A172 (cell line): ENCODE measurements at regions not wholly inside any gene's neighbourhood (a gene's known extent, or its start where the extent isn't known, plus 50 kb on each side); places are given as distances from the start of the nearest gene placed in this dataset.

ENCODE experiments used
- DNase-seq: peaks from one replicate; pipeline ENCODE4 v3.0.0-alpha.2; 2015; ENCODE audit warnings: low spot score

DNA sequence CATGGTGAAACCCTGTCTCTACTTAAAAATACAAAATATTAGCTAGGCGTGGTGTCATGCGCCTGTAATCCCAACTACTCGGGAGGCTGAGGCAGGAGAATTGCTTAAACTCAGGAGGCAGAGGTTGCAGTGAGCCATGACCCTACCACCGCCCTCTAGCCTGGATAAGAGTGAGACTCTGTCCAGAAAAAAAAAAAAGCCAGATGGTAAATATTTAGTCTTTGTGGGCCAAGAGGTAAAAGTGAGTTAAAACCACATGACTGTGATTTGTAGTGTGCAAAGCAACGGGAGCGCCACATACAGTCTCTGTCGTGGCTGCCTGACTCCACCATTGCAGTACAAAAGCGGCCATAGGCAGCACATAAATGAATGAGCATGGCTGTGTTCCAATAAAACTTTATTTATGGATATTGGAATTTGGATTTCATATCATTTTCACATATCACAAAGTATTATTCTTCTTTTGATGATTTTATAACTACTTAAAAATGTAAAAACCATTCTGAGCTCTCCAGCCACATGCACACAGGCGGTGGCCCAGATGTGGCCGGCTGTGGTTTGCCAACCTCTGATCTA lies 51.8 kb upstream of the CASZ1 start:
- no peak for DNase-seq

DNA sequence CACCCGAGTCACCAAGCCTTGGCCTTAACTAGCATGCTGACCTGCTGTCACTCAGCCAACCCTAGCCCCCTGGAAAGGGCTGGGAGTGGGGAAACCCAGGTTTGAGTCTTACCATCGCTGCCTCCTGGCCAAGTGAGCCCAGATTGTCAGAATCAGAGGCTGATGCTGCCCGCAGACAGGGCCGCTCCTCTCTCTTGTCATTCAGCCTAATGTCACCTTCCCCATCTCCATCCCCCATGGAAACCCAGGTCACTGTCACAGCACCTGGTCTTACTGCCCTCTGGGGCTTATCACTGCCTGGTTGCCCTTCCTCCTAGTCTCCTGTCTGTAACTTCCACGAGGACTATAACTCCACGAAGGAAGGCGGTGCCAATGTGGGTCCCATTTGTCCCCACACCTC lies 53.6 kb upstream of the CASZ1 start:
- no peak for DNase-seq

DNA sequence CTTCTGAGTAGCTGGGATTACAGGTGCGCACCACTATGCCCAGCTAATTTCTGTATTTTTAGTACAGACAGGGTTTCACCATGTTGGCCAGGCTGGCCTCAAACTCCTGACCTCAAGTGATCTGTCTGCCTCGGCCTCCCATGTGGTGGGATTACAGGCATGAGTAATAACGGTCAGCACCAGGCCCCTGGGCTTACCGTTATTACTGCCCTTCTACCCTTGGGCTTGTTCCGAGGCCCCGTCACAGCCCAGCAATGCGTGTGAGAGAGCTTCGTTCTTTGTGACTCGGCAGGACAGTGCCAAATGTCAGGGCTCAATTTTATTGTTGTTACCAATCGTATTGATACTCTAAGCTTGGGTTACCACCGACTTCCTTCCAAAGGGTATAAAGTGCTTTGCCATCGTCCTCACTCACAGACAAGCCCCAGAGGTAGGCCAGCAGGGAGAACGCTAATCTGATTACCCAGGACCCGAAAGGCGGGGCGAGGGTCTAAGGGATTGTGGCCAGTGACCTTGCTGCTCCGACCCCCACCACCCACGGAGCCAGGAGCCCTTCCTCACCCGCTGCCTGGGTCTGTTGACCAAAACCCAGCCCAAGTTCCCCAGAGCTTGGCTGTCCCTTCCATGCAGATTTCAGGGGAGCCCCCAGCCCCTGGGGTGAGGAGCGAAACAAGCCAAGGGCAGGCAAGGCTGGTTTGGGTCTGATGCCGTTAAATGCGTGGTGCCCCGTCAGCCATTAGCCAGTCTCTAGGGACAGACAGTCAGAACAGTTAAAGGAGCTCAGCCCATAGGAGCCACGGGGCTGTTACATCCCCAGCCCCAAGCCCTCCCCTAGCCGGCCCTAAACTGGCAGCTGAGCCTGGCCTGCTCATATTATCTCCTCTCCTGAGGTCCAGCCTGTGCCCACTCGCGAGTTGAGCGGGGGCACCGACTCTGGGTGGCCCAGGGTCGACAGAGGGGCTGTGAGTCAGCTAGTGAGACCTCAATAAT lies 54.9 kb upstream of the CASZ1 start:
- DNase-seq: no peak

DNA sequence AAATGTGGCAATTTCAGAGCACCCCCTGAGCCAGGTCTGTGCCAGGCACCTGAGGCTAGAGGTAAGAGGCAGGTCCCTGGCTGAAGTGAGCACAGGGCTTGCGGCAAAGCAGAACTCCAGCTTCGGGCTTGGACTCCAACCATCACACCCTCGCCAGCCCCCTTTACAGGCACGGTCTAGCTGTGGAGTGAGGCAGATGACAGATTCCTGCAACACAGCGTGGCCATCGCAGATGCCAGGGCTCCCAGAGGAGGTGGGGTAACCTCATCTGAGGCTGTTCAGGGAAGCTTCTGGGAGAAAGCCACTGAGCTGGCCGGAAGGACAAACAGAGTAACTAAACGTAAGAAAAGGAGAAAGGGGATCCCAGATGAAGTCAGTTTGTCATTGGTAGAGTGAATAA lies 55.6 kb upstream of the CASZ1 start:
- no peak for DNase-seq

DNA sequence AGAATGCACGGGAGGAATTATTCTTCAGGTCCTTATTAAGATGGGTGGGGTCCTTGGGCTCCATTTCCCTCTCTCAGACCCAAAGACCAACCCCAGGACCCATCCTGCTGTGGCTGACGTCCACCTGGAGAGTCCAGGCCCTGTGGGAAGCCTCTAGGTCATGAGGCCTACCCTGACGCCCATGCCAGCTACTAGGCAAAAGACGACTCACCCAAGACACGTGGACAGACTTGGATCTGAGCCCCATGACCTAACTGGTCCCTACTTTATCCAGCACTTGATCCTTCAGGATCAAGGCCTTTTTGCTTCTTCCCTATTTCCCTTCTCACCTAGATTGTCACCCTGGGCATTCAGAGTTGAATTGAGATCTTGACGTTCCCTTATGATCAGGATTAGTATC lies 56.0 kb upstream of the CASZ1 start:
- DNase-seq: peak; percentile 10

DNA sequence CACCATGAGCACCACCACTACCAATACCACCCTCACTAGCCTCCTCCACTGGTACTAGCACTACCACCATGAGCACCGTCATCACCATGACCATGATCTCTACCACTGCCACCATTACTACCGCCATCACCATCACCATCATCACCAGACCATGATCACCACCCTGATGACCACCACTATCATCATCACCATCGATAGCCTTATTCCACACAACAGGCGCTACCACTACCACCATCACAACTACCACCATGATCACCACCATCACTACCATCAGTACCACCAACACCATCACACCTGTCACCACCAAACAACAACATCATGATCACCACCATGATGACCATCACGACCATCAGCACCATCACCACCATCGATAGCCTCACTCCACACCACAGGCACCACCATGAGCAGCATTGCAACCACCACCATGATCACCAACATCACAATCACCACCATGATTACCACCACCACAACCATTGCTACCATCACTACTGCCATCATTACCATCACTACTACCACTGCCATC lies 56.6 kb upstream of the CASZ1 start:
- no peak for DNase-seq

DNA sequence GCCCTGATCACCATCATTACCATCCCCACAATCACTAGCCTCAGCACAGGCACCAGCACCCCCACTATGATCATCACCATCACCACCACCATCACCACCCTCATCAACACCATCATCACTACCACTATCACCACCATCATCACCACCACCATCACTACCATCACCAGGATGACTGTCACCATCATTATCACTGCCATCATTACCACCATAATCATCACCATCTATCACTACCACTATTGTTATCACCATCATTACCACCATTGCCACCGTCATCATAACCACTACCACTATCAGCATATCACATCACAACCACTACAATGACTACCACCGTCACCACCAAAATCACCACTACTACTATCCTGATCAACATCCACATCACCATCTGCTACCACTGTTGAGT lies 57.3 kb upstream of the CASZ1 start:
- DNase-seq: no peak

DNA sequence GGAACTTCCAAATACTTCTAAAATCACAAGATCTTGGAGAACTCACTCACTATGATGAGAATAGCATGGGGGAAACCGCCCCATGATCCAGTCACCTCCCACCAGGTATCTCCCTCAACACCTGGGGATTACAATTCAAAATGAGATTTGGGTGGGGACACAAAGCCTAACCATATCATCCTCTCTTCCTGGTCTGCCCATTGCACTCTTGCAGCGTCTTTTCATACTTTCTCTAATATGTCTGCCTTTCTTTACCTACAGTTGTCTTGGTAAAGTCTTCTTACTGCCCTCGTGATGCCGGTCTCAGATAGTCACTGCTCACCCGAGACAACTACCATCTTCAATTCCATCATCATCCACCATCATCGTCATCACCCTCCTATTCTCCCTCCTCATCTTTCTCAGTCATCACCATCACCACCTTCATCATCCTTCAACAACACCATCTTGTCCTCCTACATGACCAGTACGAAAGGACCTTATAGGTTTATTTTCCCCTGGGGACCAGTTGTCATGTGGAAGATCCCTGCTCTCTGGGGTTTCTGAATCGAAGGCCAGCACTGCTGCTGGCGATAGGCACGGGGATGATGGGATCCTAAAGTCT lies 58.5 kb upstream of the CASZ1 start:
- DNase-seq: no peak

DNA sequence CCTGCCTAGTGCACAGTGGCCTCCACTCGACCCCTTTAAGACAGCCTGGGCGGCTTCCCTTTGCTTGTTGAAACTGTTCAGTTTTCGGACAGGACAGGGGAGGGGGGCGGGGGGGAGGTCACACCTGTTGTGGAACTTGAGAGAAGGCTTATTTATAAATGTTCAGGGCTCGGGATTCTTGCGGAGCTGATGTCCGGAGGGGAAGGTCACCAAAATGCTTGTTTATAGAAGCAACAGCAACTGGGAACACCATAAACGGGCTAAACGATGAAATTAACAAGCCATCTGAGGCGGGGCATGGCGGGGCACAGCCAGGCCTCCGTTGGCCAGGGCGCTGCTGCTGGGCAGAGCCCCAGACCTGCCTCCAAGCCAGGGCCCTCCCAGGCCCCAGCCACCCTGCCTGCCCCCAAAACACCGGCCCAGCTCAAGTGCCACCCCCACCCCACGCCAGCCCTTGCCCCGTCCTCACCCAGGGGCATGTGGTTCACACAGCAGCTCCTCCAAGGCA lies 59.8 kb upstream of the CASZ1 start:
- no peak for DNase-seq

DNA sequence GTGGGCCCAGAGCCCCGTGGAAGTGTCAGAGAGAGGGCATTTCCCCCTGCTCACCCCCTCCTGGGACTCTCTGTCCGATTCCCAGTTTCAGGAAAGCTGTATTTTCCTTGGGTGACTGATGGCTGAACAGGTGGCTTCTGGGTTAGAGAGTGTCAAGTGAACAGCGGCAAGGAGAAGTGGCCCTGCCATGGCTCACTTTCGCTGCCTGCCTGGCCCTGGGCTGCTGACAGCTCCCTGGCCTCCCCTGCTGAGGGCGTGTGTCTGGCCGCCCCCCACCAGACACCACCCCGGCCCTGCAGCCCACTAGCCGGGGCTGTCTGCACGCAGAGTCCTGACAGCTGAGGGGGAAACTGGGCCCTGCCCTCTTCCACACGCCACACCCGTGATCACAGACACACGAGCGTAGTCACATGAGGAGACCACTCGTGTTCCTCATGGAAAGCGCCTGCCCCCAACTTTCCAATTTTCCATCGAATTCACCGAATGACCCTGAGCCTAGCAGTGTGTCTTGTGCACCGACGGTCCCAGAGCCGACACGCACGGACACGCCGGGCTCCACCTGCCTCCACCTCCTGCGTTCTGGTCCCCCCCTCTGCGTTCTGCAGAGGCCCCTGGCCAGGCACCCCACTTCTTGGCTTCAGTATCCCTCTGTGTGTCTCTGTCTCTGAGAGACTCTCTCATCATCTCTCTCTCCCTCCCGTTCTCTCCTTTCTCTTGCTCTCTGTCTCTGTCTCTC lies 60.6 kb upstream of the CASZ1 start:
- no peak for DNase-seq

DNA sequence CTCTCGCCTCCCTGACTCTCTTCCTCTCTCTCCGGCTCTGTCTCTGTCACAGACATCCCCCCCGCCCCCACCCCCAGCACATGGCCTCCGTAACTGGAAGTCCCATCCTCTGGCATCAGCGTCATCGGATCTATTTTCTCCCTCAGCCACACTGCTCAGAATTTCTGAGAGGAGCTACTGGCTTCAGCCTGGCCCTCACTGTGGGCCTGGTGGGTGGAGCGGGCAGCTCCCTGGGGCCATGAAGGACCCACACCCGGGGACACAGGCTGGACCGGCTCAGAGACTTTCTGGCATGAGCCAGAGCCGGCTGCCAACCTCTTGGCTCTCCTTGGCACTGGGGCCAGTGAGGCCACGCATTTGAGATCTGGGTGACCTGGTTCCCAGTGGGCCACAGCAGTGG lies 61.2 kb upstream of the CASZ1 start:
- DNase-seq: no peak

DNA sequence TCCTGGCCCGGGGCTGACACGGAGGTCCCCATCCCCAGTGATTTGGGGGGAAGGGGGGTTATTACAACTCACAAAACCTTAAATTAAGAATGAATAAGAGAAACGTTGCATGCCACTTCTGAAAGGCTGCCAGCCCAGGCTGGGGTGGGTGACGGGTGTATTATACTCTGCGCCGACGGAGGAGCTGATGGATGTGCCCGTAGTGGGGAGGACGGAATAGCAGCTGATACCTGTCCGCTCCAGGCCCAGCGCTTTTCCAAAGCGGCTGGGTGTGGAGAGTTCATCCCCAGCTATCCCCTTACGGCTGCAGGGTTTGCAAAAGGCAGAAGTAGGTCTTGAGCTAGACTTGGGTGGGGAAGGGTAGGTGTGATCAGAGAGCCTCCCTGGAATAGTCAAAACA lies 63.8 kb upstream of the CASZ1 start:
- no peak for DNase-seq

DNA sequence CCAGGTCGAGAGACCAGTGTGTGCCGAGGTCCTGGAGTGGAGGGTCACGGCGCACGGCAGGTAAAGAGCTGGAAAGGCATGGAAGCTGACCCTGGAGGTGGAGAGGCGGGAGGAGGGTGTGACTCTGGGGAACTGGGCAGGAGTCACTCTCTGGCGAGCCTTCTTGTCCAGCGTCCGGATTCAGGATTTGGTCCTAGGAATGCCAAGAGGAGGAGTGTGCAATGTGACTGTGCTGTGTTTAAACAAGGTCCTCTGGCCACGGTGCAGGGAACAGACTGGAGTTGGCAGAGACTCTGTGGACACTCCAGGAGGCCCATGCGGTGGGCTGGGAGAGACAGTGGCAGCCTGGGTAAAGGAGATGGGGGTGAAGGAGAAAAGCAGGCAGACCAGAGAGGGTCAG lies 64.2 kb upstream of the CASZ1 start:
- no peak for DNase-seq

DNA sequence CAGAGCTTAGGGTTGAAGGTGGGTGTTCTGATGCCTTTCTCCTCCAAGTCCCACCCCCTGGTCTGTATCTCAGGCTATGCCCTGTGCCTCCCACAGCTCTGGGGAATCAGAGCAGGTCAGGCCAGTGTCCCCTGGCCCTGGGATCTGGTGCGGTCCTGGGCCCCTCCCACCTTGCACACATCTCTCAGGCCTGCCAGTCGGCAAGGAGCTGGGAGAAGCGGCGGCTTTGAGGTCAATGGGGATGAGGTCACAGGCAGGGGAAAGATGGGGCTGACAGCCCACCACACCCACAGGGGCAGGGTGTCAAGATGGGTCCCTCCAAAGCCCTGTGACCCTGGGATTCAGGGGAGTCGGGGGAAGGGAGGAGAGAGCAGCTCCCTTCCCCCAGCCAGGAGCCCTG lies 65.4 kb upstream of the CASZ1 start:
- DNase-seq: no peak

DNA sequence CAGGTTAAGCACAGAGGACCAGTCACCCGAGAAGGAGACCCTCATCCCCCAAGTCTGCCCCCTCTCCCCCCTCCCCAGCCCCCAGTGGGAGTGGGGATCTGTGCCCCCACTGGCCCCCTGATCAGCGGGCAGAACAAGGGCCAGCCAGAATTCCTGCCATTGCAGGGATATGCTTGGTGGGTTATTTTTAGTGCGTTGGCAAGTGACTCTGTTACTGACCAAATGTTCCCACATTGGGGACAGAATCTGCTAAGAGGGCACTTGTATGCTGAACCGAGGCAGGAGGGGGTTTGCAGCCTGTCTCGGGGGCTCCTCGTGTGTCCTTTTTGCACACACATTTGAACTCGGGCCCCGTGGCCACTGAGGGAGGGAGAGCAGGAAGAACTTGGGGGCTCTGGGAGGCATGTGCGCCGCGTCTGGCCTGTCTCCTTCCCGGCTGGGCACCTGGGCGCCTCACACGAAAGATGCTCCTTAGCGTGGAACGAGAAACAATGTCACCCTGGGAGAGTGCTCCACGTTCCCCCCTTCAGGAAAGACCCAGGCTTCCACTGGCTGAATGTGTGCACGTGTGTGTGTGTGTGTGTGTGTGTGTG lies 66.4 kb upstream of the CASZ1 start:
- no peak for DNase-seq

DNA sequence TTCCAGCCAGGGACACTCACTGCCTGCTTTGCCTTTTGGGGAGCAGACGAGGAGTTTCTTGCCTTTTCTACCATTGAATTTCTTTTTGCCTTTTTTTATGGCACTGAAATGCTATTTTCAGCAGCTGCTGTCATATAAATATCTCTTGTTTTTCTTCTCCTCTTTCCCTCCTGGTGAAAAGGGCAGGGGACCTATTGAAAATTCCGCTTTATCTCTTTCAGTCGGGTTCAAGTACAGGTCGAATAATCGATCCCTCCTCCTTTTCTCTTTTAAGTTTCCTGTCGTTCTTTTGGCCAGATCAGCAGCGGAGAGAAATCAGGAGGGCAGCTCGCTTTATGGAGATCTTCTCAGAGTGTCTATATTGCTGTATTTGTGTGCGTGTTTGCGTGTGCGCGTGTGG lies 67.4 kb upstream of the CASZ1 start:
- no peak for DNase-seq

DNA sequence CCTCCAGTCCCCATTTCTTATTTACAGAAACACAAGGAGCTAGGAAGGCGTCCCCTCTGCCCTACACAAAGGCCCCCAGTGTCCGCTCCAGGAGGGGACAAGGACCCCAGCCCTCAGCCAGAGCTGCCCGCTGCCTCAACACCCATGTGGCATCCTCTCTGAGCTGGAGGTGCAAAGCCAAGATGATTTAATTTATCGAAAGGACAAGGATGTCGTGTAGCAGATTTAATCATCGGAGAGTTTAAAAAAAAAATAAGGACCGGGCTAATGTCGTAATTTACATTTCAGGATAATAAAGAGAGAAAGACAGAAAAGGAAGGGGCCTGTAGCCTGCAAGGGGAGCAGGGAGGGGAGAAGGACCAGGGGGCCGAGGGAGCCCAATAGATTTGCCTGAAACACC lies 68.3 kb upstream of the CASZ1 start:
- no peak for DNase-seq

DNA sequence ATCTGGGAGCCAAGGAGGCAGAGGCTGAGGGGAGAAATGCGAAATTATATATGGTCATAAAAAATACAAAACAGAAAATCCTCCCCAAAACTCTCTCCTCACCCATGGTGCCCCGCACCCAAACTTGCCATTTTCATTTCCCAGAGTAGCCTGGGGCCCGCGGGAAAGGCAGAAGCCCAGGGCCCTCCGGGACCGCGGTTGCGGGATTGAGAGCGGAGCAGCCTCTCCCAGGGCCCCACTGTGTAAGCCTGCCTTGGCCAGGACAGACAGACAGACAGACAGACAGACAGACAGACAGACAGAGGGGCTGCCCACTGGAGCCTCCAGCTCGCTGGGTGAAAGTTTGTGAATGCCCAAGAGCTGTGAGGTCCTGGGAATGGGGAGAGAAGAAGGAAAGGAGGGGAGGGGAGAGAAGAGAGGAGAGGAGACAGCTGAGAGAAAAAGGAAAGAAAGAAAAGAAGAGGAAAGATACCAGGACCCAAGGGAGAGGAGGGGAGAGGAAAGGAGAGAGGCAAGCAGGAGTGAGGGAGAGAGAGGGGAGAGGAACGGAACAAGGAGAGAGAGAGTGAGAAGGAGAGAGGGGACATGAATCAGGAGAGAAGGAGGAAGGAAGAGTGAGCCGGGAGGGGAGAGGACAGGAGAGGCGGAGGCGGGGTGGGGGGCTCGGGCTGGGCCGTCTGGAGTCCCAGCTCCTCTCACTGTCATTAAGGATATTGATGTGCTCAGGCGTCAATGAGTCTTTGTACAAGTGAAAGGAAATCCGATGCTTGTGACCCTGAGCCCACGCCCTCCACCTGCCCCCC lies 69.3 kb upstream of the CASZ1 start:
- DNase-seq: no peak

DNA sequence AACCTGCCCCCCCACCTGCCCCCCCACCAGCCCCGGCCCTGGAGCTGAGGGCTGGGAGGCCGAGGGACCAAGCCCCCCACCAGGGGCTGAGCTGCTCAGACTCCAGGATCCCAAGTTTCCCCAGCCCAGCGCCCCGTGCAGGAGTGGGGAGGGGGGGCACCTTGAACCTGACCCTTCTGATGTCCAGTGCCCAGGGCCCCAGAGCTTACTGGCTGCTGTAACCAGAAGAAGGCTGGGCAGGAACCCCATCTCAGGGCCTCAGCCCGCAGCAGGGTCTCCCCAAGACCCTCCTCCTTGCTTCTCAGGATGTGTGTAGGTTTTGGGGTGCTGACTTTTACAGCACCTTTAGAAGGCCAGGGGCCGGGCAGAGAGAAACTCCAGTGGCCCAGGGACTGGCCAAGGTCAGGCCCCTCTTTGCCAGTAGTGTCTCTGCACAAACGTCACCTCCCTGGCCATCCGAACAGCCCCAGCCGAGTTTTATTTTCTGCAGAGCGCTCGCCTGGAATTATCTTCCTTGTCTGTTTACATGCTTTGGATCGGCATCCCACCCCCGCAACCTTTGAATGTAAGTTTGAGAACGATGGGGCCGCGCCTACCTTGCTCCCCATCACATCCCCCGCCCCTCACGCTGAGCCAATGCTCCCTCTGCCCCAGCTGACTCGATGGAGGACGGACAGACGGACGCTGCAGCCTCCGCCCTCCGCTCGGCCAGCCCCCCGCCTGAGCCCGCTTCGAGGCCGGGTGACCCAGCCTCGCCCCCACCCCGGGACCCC lies 70.1 kb upstream of the CASZ1 start:
- peak; percentile 6 for DNase-seq
